H1 (cell line): ENCODE measurements at regions not wholly inside any gene's neighbourhood (a gene's known extent, or its start where the extent isn't known, plus 50 kb on each side); places are given as distances from the start of the nearest gene placed in this dataset.

Experiments used
- CBX8 ChIP-seq: fragments of 300-800, 300-1000 bp; sonication (generic); IDR thresholded peaks from 2 replicates; pipeline ENCODE4 v1.7.1; 2016; ENCODE audit warnings: low read depth, low read length, borderline replicate concordance
- CEBPB ChIP-seq: IDR thresholded peaks from 2 replicates; pipeline ENCODE4 v1.6.1; 2012; ENCODE audit warnings: low read depth, low read length
- RNF2 ChIP-seq: fragments of 200-900, 300-1000 bp; sonication (generic); IDR thresholded peaks from 2 replicates; pipeline ENCODE4 v1.7.1; 2016; ENCODE audit warnings: borderline replicate concordance, low read depth, mild to moderate bottlenecking, antibody characterized with exemption, low read length; ENCODE audit not compliant: poor library complexity, severe bottlenecking; ENCODE audit errors: missing control alignments

- no peak for TF ChIP-seq CBX8
- no peak for TF ChIP-seq CEBPB
- no peak for TF ChIP-seq RNF2
- TF ChIP-seq, all 59 proteins: peak for 0
Observed at GRCh38 chr14:71668186-71668912, 263.9 kb upstream of the RGS6 start (continued).
